ENCODE measurements at regions not wholly inside any gene's neighbourhood (a gene's known extent, or its start where the extent isn't known, plus 50 kb on each side); places are given as distances from the start of the nearest gene placed in this dataset.
"Not testable (repeated sequence)": the region's sequence is repeated elsewhere in the genome, so short reads cannot be mapped to it uniquely, and the experiment has no call there.

DNA sequence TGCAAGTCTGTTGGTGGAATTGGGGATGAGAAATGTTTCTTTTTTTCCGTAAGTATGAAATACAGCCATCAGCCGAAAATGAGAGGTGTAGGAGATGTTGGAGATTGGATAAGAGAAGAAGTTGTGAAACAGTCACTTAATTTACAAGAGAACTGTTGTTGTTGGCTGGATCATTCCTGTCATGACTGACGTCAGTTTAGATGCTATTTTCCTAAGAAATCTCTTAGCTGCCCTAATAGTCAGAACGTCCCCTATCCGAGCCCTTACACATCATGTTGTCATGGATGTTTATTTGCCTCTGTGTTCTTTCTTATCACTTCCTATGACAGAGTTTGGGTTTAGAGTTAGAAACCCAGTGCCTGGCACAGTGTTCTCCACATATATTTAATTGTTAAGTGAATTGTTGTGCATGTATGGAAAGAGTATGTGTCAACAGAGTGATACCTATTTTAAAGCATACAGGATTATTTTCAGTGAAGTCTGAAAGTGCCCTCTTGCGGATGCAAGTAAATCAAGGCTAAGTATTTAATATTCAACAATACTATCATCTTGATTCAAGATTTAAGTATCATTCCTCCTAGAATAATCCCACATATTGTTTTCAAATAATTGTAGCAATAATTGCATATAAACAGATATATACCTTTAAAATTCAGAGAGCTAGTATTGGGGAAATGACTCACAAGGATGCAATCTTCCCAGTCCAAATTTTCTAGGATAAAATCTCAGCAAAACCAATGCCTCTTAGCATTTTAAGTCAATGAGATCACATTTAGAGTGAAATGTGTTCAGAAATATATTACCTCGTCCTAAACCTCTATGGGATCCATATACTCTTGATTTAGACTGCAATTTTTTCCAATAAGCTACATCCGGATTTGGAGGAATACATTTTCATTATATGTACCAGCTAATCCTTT is 309.9 kb upstream of the NOX3 start:
- Histone ChIP-seq H3K27me3 (ENCODE audit: control insufficient read depth, insufficient read depth) (no peaks in the 10 kb centered on the region), H3K9me3 (ENCODE audit: control insufficient read depth, low read length) (no peaks in the 10 kb centered on the region), H3K4me3 (ENCODE audit: low read length) (no peak overlapping the region), H3K4me1 (ENCODE audit: control insufficient read depth, insufficient read depth, low read length) (no peaks in the 10 kb centered on the region), H3K27ac (ENCODE audit: low read length) (no peak overlapping the region)
- intact Hi-C loops (cut with DNase I) = no loop called here
- no peak for DNase-seq
- ATAC-seq = peak; percentile 83 to 95
- 54% methylated on average over 8 of the region's 8 CpGs for WGBS

DNA sequence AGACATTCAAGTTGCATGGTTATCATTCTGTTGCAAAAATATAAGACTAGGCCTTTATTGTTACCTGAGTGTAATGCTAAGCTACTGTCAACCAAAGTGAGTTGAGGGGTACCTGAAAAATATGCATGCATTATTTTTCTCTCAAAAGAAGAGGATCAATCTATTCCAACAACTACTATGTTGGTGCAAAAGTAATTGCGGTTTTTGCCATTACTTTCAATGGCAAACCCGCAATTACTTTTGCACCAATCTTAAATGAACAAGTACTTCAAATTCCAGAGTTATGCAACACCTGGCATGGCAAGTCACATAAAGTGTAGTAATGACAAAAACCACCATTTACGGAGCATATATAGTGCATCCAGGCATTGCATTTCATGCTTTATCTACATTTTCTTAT is 307.0 kb upstream of the NOX3 start:
- ATAC-seq = no peak
- no peak overlapping the region for H3K4me3 ChIP-seq (ENCODE audit: low read length)
- no peak for DNase-seq
- no peak overlapping the region for H3K27ac ChIP-seq (ENCODE audit: low read length)
- no peaks in the 10 kb centered on the region for H3K9me3 ChIP-seq (ENCODE audit: control insufficient read depth, low read length)
- intact Hi-C loops (cut with DNase I) = no loop called here
- H3K4me1 ChIP-seq (ENCODE audit: control insufficient read depth, insufficient read depth, low read length) = no peaks in the 10 kb centered on the region
- WGBS = 97% methylated on average over 3 of the region's 3 CpGs
- H3K27me3 ChIP-seq (ENCODE audit: control insufficient read depth, insufficient read depth) = no peaks in the 10 kb centered on the region

DNA sequence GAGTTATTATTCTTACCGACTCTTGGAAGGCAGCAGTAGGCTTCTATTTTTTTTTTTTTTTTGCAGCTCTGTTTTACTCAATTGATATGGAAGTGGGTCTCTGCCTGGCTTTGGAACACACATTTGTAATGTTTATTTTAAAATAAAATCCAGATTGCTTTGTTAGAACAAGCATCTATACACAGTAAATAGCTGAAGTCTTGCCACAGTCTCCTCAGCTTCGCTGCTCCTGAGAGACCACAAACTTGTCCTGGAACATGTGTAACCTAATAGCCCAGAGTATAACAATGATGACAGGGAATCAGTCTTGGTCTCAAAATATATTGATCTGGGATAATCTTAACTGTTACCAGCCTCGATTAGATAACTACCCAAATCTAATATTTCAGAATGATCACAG is 299.8 kb upstream of the NOX3 start:
- Histone ChIP-seq H3K27me3 (ENCODE audit: control insufficient read depth, insufficient read depth) (no peaks in the 10 kb centered on the region), H3K27ac (ENCODE audit: low read length) (no peak overlapping the region), H3K4me3 (ENCODE audit: low read length) (no peak overlapping the region), H3K4me1 (ENCODE audit: control insufficient read depth, insufficient read depth, low read length) (no peaks in the 10 kb centered on the region), H3K9me3 (ENCODE audit: control insufficient read depth, low read length) (no peaks in the 10 kb centered on the region)
- intact Hi-C loops (cut with DNase I) = no loop called here
- ATAC-seq = peak; percentile 23 to 65
- DNase-seq = no peak
- WGBS = 23% methylated on average over 3 of the region's 3 CpGs

DNA sequence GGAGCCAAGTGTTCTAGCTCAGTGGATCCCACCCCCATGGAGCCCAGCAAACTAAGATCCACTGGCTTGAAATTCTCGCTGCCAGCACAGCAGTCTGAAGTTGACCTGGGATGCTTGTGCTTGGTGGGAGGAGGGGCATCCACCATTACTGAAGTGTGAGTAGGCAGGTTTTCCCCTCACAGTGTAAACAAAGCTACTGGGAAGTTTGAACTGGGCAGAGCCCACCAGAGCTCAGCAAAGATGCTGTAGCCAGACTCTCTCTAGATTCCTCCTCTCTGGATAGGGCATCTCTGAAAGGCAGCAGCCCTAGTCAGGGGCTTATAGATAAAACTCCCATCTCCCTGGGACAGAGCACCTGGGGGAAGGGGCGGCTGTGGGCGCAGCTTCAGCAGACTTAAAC is 293.1 kb upstream of the NOX3 start:
- intact Hi-C loops (cut with DNase I); DNase-seq; H3K27ac ChIP-seq (ENCODE audit: low read length); H3K9me3 ChIP-seq (ENCODE audit: control insufficient read depth, low read length); ATAC-seq; H3K4me1 ChIP-seq (ENCODE audit: control insufficient read depth, insufficient read depth, low read length); H3K4me3 ChIP-seq (ENCODE audit: low read length); H3K27me3 ChIP-seq (ENCODE audit: control insufficient read depth, insufficient read depth): not testable (repeated sequence)
- 67% methylated on average over 3 of the region's 3 CpGs for WGBS

DNA sequence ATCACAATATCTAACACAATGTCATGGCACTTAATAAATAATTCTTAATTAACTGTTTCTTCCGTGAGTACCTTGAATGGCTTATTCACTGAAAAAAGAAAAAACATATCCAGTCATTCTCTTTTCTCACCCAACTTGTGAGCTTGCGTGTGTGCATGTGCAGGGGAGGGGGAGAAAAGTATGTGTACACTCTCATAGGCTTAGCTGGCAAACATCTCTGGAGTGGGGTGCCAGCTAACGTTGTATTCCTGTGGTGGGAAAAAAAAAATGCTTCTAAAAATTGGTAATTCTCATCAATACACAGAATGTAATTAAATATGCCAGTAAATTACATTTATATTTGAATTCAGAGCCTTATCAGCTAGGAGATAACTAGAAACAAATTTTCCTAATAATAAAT is 291.9 kb upstream of the NOX3 start:
- H3K4me1 ChIP-seq (ENCODE audit: control insufficient read depth, insufficient read depth, low read length) = no peaks in the 10 kb centered on the region
- H3K27ac ChIP-seq (ENCODE audit: low read length) = no peak overlapping the region
- WGBS = 80% methylated on average over 3 of the region's 3 CpGs
- no peaks in the 10 kb centered on the region for H3K9me3 ChIP-seq (ENCODE audit: control insufficient read depth, low read length)
- ATAC-seq = no peak
- intact Hi-C loops (cut with DNase I) = no loop called here
- DNase-seq = no peak
- H3K4me3 ChIP-seq (ENCODE audit: low read length) = no peak overlapping the region
- H3K27me3 ChIP-seq (ENCODE audit: control insufficient read depth, insufficient read depth) = no peaks in the 10 kb centered on the region

DNA sequence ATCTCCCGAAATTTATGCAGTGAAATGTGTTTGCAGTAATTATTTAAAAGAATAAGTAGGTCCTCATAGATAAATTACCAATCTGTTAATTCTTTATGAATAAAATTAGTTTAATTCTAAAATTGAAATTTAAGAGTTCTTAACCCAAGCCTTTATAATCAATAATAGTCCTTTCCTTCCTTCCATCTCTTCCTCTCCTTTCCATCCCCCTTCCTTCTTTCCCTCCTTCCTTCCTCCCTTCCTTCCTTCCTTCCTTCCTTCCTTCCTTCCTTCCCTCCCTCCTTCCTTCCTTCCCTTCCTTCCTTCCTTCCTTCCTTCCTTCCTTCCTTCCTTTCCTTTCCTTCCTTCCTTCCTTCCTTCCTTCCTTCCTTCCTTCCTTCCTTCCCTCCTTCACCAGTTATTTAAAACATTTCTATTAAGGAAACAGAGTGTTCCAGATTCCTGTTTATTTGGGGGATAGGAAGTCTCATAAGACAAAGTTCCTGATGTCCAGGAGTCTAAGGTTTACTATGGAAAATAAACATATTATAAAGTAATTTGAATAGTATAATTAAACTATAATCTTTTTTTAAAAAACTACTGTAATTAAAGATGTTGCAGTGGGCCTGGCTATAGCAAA is 285.3 kb upstream of the NOX3 start:
- WGBS = 94% methylated on average over 1 of the region's 1 CpG
- no peak for DNase-seq
- no peak overlapping the region for H3K27ac ChIP-seq (ENCODE audit: low read length)

DNA sequence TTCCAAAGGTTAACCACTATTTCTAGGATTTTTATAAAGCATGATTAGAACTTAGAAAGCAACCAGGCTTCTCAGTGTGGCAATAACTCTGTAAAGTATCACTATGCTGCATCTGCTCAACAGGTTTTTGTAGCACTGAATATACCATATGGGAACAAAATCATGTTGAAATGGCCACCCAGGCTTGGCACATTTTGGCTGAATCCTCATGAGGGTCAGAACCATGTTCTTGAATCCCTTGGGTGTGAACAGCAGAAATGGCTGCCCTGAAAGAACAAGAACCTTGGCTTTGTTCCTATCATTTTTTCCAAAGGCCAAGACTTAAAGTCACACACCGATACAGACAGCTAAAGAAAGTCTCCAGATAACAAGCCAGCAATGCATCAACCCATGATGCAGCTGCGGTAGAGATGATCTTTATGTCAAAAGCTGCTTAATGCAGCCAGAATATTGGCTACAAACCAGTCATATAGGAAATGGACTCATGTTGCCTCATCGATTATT is 283.0 kb upstream of the NOX3 start:
- no peak for ATAC-seq
- no peak for DNase-seq
- intact Hi-C loops (cut with DNase I) = no loop called here

More for the DNA sequence above, 285.3 kb upstream of the NOX3 start:
- Histone ChIP-seq H3K4me3 (ENCODE audit: low read length) (no peak overlapping the region), H3K9me3 (ENCODE audit: control insufficient read depth, low read length) (no peaks in the 10 kb centered on the region), H3K27me3 (ENCODE audit: control insufficient read depth, insufficient read depth) (no peaks in the 10 kb centered on the region), H3K4me1 (ENCODE audit: control insufficient read depth, insufficient read depth, low read length) (no peaks in the 10 kb centered on the region)
- no peak for ATAC-seq
- intact Hi-C loops (cut with DNase I) = no loop called here

DNA sequence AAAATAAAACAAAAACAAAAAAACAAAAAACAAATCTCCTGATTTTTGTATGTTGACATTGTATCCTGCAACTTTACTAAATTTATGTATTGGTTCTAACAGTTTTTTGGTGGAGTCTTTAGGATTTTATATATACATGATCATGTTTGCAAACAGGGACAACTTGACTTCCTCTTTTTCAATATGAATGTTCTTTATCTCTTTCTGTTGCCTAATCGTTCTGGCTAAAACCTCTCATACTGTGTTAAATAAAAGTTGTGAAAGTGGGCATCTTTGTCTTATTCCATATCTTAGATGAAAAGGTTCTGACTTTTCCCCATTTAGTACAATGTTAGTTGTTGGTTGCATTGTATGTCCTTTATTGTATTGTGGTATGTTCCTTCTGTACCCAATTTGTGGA is 261.7 kb upstream of the NOX3 start:
- Histone ChIP-seq H3K27ac (ENCODE audit: low read length) (no peak overlapping the region), H3K4me3 (ENCODE audit: low read length) (no peak overlapping the region), H3K9me3 (ENCODE audit: control insufficient read depth, low read length) (no peaks in the 10 kb centered on the region), H3K27me3 (ENCODE audit: control insufficient read depth, insufficient read depth) (no peaks in the 10 kb centered on the region), H3K4me1 (ENCODE audit: control insufficient read depth, insufficient read depth, low read length) (no peaks in the 10 kb centered on the region)
- ATAC-seq (no peak), DNase-seq (no peak)
- WGBS = 40% methylated on average over 1 of the region's 1 CpG
- intact Hi-C loops (cut with DNase I) = no loop called here

More for the DNA sequence above, 283.0 kb upstream of the NOX3 start:
- WGBS = 47% methylated on average over 3 of the region's 3 CpGs
- Histone ChIP-seq H3K4me3 (ENCODE audit: low read length) (no peak overlapping the region), H3K27ac (ENCODE audit: low read length) (no peak overlapping the region), H3K27me3 (ENCODE audit: control insufficient read depth, insufficient read depth) (no peaks in the 10 kb centered on the region), H3K9me3 (ENCODE audit: control insufficient read depth, low read length) (no peaks in the 10 kb centered on the region), H3K4me1 (ENCODE audit: control insufficient read depth, insufficient read depth, low read length) (no peaks in the 10 kb centered on the region)

DNA sequence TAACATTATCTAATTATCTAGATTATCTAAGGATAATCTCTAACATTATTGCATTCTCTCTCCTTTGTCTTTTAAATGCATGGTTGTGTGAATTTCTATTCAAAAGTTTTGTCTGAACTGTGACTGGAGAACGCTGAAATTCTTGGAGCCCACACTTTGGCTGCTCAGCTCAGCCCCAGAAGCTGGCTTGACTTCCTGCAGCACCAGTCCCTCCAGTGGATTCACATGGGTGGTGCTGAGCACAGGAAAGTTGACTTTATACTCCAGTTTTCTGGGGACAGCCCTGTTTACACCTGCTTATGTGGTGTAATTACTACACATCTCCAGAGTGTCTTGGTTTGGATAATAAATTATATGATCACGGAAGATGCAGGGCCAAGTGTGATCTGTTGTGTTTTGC is 255.1 kb upstream of the NOX3 start:
- no peak for ATAC-seq
- WGBS = 37% methylated on average over 2 of the region's 2 CpGs
- intact Hi-C loops (cut with DNase I) = no loop called here

DNA sequence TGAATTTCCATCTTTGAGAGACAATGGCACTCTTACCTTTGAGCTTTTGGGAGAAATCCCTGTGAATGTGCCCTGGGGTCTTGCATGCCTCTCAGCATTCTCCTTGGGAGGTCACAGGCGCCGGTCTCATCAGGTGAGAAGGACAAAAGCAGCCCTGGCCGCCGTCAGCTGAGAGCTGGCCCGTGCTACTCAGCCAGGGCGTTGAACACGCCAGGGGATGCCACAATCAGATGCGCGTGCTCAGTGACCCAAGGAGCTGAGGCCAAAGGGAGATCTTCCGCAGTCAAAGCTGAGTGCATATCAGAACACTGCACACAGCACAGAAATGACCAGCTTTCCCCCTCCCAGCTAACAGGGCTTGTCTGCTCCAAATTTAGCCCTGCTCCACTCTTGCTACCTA is 253.6 kb upstream of the NOX3 start:
- peak in 1 of 3 donors; percentile 23 for DNase-seq
- H3K27ac ChIP-seq (ENCODE audit: low read length) = no peak overlapping the region
- WGBS = 94% methylated on average over 10 of the region's 10 CpGs

More for the DNA sequence above, 255.1 kb upstream of the NOX3 start:
- H3K27me3 ChIP-seq (ENCODE audit: control insufficient read depth, insufficient read depth) = no peaks in the 10 kb centered on the region
- DNase-seq = no peak
- H3K4me3 ChIP-seq (ENCODE audit: low read length) = no peak overlapping the region
- H3K4me1 ChIP-seq (ENCODE audit: control insufficient read depth, insufficient read depth, low read length) = no peaks in the 10 kb centered on the region
- H3K9me3 ChIP-seq (ENCODE audit: control insufficient read depth, low read length) = no peaks in the 10 kb centered on the region
- H3K27ac ChIP-seq (ENCODE audit: low read length) = no peak overlapping the region

DNA sequence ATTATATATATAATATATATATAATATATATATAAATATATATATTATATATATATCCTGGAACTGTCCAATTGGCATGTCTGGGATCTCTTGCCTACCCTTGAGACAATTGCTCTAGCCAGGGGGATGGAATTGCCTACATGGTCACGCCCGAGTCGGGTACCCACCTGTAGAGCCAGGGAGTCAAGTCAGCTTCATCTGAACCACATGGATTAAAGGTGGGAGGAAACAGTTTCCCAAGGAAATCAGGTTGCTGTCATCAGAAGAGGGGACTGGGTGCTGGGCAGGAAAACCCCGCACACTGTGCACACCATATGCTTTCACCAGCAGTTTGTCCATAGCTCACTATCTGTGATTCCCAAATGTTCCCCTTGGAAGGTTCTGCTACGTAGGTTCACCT is 252.5 kb upstream of the NOX3 start:
- intact Hi-C loops (cut with DNase I) = no loop called here
- Histone ChIP-seq H3K4me3 (ENCODE audit: low read length) (no peak overlapping the region), H3K9me3 (ENCODE audit: control insufficient read depth, low read length) (no peaks in the 10 kb centered on the region), H3K4me1 (ENCODE audit: control insufficient read depth, insufficient read depth, low read length) (no peaks in the 10 kb centered on the region), H3K27ac (ENCODE audit: low read length) (no peak overlapping the region), H3K27me3 (ENCODE audit: control insufficient read depth, insufficient read depth) (no peaks in the 10 kb centered on the region)
- 98% methylated on average over 5 of the region's 5 CpGs for WGBS
- peak in 1 of 3 donors; percentile 28 for DNase-seq
- no peak for ATAC-seq

More for the DNA sequence above, 253.6 kb upstream of the NOX3 start:
- H3K4me1 ChIP-seq (ENCODE audit: control insufficient read depth, insufficient read depth, low read length) = no peaks in the 10 kb centered on the region
- no peak overlapping the region for H3K4me3 ChIP-seq (ENCODE audit: low read length)
- no peak for ATAC-seq
- H3K27me3 ChIP-seq (ENCODE audit: control insufficient read depth, insufficient read depth) = no peaks in the 10 kb centered on the region
- intact Hi-C loops (cut with DNase I) = no loop called here
- no peaks in the 10 kb centered on the region for H3K9me3 ChIP-seq (ENCODE audit: control insufficient read depth, low read length)
